ENCODE measurements at regions not wholly inside any gene's neighbourhood (a gene's known extent, or its start where the extent isn't known, plus 50 kb on each side); places are given as distances from the start of the nearest gene placed in this dataset.

- TF ChIP-seq CTCF (IDR thresholded peaks at IDR 0.05) (no peak), POLR2A (IDR thresholded peaks at IDR 0.05) (no peak)
These were observed 138.2 kb downstream of the PLCE1 start for GRCh38 chr10:94131885-94132284.
